ENCODE measurements at regions not wholly inside any gene's neighbourhood (a gene's known extent, or its start where the extent isn't known, plus 50 kb on each side); places are given as distances from the start of the nearest gene placed in this dataset.

- TF ChIP-seq YY1 (IDR thresholded peaks at IDR 0.05; ENCODE audit: low read depth) (no peak), TAF1 (IDR thresholded peaks at IDR 0.05; ENCODE audit: low read depth) (no peak), FOXM1 (IDR thresholded peaks at IDR 0.05; ENCODE audit: borderline replicate concordance, low read depth) (no peak), CREB1 (IDR thresholded peaks at IDR 0.05; ENCODE audit: low read depth) (no peak), USF1 (IDR thresholded peaks at IDR 0.05) (no peak), TCF12 (IDR thresholded peaks at IDR 0.05; ENCODE audit: low read depth) (no peak), RAD21 (IDR thresholded peaks at IDR 0.05; ENCODE audit: low read depth) (no peak), ZBTB7A (IDR thresholded peaks at IDR 0.05; ENCODE audit: low read depth) (no peak), REST (IDR thresholded peaks at IDR 0.05; ENCODE audit: low read depth) (no peak), TEAD4 (IDR thresholded peaks at IDR 0.05) (no peak), EGR1 (IDR thresholded peaks at IDR 0.05) (no peak), NFIC (IDR thresholded peaks at IDR 0.05) (no peak), EP300 (IDR thresholded peaks at IDR 0.05; ENCODE audit: borderline replicate concordance) (no peak), MAX (IDR thresholded peaks at IDR 0.05) (no peak), CEBPB (IDR thresholded peaks at IDR 0.05) (no peak)
These were observed 74.0 kb upstream of the LHCGR start for GRCh38 chr2:48829569-48829968.

- TF ChIP-seq TCF12 (IDR thresholded peaks at IDR 0.05; ENCODE audit: low read depth), result no peak
- TF ChIP-seq FOXM1 (IDR thresholded peaks at IDR 0.05; ENCODE audit: borderline replicate concordance, low read depth), result no peak
- no peak for TF ChIP-seq RAD21 (IDR thresholded peaks at IDR 0.05; ENCODE audit: low read depth)
- no peak for TF ChIP-seq NFIC (IDR thresholded peaks at IDR 0.05)
- no peak for TF ChIP-seq USF1 (IDR thresholded peaks at IDR 0.05)
- no peak for TF ChIP-seq CEBPB (IDR thresholded peaks at IDR 0.05)
- no peak for TF ChIP-seq REST (IDR thresholded peaks at IDR 0.05; ENCODE audit: low read depth)
- no peak for TF ChIP-seq CREB1 (IDR thresholded peaks at IDR 0.05; ENCODE audit: low read depth)
- TF ChIP-seq EP300 (IDR thresholded peaks at IDR 0.05; ENCODE audit: borderline replicate concordance), result no peak
- no peak for TF ChIP-seq EGR1 (IDR thresholded peaks at IDR 0.05)
- TF ChIP-seq ZBTB7A (IDR thresholded peaks at IDR 0.05; ENCODE audit: low read depth), result no peak
These were observed 73.5 kb upstream of the LHCGR start for GRCh38 chr2:48829036-48829435.

GRCh38 chr2:48826986-48827385 is 71.5 kb upstream of the LHCGR start:
- TF ChIP-seq MAX (IDR thresholded peaks at IDR 0.05) (no peak), RAD21 (IDR thresholded peaks at IDR 0.05; ENCODE audit: low read depth) (no peak), YY1 (IDR thresholded peaks at IDR 0.05; ENCODE audit: low read depth) (no peak), EP300 (IDR thresholded peaks at IDR 0.05; ENCODE audit: borderline replicate concordance) (no peak), EGR1 (IDR thresholded peaks at IDR 0.05) (no peak)

GRCh38 chr2:48824116-48824515 is 68.6 kb upstream of the LHCGR start:
- no peak for TF ChIP-seq CREB1 (IDR thresholded peaks at IDR 0.05; ENCODE audit: low read depth)
- no peak for TF ChIP-seq YY1 (IDR thresholded peaks at IDR 0.05; ENCODE audit: low read depth)
- no peak for TF ChIP-seq MAX (IDR thresholded peaks at IDR 0.05)
- no peak for TF ChIP-seq ZBTB7A (IDR thresholded peaks at IDR 0.05; ENCODE audit: low read depth)
- no peak for TF ChIP-seq NFIC (IDR thresholded peaks at IDR 0.05)
- TF ChIP-seq RAD21 (IDR thresholded peaks at IDR 0.05; ENCODE audit: low read depth), result no peak
- TF ChIP-seq REST (IDR thresholded peaks at IDR 0.05; ENCODE audit: low read depth), result no peak
- TF ChIP-seq EP300 (IDR thresholded peaks at IDR 0.05; ENCODE audit: borderline replicate concordance), result no peak
- TF ChIP-seq TEAD4 (IDR thresholded peaks at IDR 0.05), result no peak
- no peak for TF ChIP-seq FOXM1 (IDR thresholded peaks at IDR 0.05; ENCODE audit: borderline replicate concordance, low read depth)
- TF ChIP-seq TCF12 (IDR thresholded peaks at IDR 0.05; ENCODE audit: low read depth), result no peak
- TF ChIP-seq USF1 (IDR thresholded peaks at IDR 0.05), result no peak
- no peak for TF ChIP-seq CEBPB (IDR thresholded peaks at IDR 0.05)
- TF ChIP-seq EGR1 (IDR thresholded peaks at IDR 0.05), result no peak
- TF ChIP-seq TAF1 (IDR thresholded peaks at IDR 0.05; ENCODE audit: low read depth), result no peak

All from Ishikawa (cell line).